HCT116 (cell line): ENCODE measurements at regions not wholly inside any gene's neighbourhood (a gene's known extent, or its start where the extent isn't known, plus 50 kb on each side); places are given as distances from the start of the nearest gene placed in this dataset.

ENCODE experiments used
- ATAC-seq: fragments of 200-7000 bp; cut with Tn5 transposase; 2 replicates; pipeline ENCODE4 v1.9.1; 2020; ENCODE audit warnings: mild to moderate bottlenecking, moderate library complexity
- BruUV-seq: library from RNA; stranded (reverse); fragments of 400-500 nt; replicated peaks from 2 replicates; lab custom pipeline; 2021; lab: Mats Ljungman, UMichigan
- CTCF ChIA-PET: fragments of 300-600 bp; sonication (Branson Sonifier 250); formaldehyde crosslinking; loops from one replicate; lab custom pipeline; 2021; ENCODE audit warnings: antibody characterized with exemption; lab: Charles Lee
- POLR2A ChIA-PET: fragments of 300-600, 350-600 bp; sonication (Branson Sonifier 250); formaldehyde crosslinking; loops from one replicate; lab custom pipeline; 2021; ENCODE audit warnings: antibody characterized with exemption; lab: Charles Lee
- RAD21 ChIA-PET, 2 experiments: fragments of 300-600 bp; sonication (Branson Sonifier 250); formaldehyde crosslinking; loops; one replicate each; lab custom pipeline; 2023; ENCODE audit warnings: low total read pairs in 2 of 2; ENCODE audit not compliant: uncharacterized antibody in 2 of 2, unreplicated experiment in 2 of 2, low non-redundant PET in 1 of 2; lab: Charles Lee
- DNase-seq: peaks from one replicate; pipeline ENCODE4 v3.0.0-alpha.2; 2010; ENCODE audit warnings: low read depth, low spot score
- H2AFZ ChIP-seq: fragments of 200-600 bp; shearing (Covaris generic), sonication (generic); 2 replicates; pipeline ENCODE4 v1.6.1; 2017; ENCODE audit warnings: low read depth, mixed run types, mixed read lengths, antibody characterized with exemption, low read length; ENCODE audit not compliant: poor library complexity, severe bottlenecking
- H3K27ac ChIP-seq: 2 replicates; pipeline ENCODE4 v1.5.1; 2012; ENCODE audit warnings: low read depth, low read length
- H3K27me3 ChIP-seq: fragments of 200-600 bp; sonication (generic); 2 replicates; pipeline ENCODE4 v1.6.1; 2016; ENCODE audit warnings: mixed run types, low read length, mixed read lengths; ENCODE audit not compliant: insufficient read depth
- H3K36me3 ChIP-seq, 2 experiments: fragments of 200-500 bp in 1 of 2; fragments of 200-600 bp in 1 of 2; sonication (Bioruptor generic) in 1 of 2; sonication (generic) in 1 of 2; 2 replicates each; pipeline versions ENCODE4 v1.5.1 to v1.6.1; 2014 to 2016; ENCODE audit warnings: low read length in 2 of 2, inconsistent platforms in 1 of 2, mixed read lengths in 1 of 2, mixed run types in 1 of 2; ENCODE audit not compliant: insufficient read depth in 2 of 2, control insufficient read depth in 1 of 2
- H3K4me1 ChIP-seq, 2 experiments: fragments of 200-600 bp in 1 of 2; sonication (generic) in 1 of 2; 2 replicates each; pipeline versions ENCODE4 v1.5.1 to v1.6.1; 2012 to 2017; ENCODE audit warnings: low read length in 2 of 2, inconsistent platforms in 1 of 2, mild to moderate bottlenecking in 1 of 2, mixed read lengths in 1 of 2, mixed run types in 1 of 2, moderate library complexity in 1 of 2; ENCODE audit not compliant: insufficient read depth in 2 of 2, control insufficient read depth in 1 of 2
- H3K4me2 ChIP-seq: fragments of 200-600 bp; sonication (generic); 2 replicates; pipeline ENCODE4 v1.6.1; 2017; ENCODE audit warnings: mixed run types, low read length, mixed read lengths
- H3K4me3 ChIP-seq, 2 experiments: fragments of 200-600 bp in 1 of 2; sonication (generic) in 1 of 2; replicated peaks in 1 of 2; 2 replicates each; pipeline ENCODE4 v1.5.1; 2011 to 2016; ENCODE audit warnings: low read length in 2 of 2, control low read depth in 1 of 2, low read depth in 1 of 2, mild to moderate bottlenecking in 1 of 2, mixed read lengths in 1 of 2, mixed run types in 1 of 2
- H3K79me2 ChIP-seq: fragments of 200-600 bp; sonication (generic); 2 replicates; pipeline ENCODE4 v1.6.1; 2017; ENCODE audit warnings: mild to moderate bottlenecking, mixed run types, low read length, moderate library complexity, mixed read lengths; ENCODE audit not compliant: insufficient read depth
- H3K9ac ChIP-seq: fragments of 200-600 bp; sonication (generic); 2 replicates; pipeline ENCODE4 v1.6.1; 2016; ENCODE audit warnings: low read length, mixed read lengths
- H3K9me2 ChIP-seq: fragments of 200-600 bp; sonication (generic), shearing (Covaris generic); 2 replicates; pipeline ENCODE4 v1.6.1; 2017; ENCODE audit warnings: mixed run types, mild to moderate bottlenecking, moderate library complexity; ENCODE audit not compliant: insufficient read depth
- H3K9me3 ChIP-seq, 2 experiments: fragments of 200-500 bp in 1 of 2; fragments of 200-600 bp in 1 of 2; sonication (Bioruptor generic) in 1 of 2; sonication (generic) in 1 of 2; 2 replicates each; pipeline ENCODE4 v1.6.1; 2014 to 2017; ENCODE audit warnings: low read length in 2 of 2, mixed read lengths in 2 of 2, inconsistent platforms in 1 of 2, low read depth in 1 of 2, mild to moderate bottlenecking in 1 of 2, mixed run types in 1 of 2, moderate library complexity in 1 of 2; ENCODE audit not compliant: control insufficient read depth in 1 of 2, insufficient read depth in 1 of 2
- H4K20me1 ChIP-seq: fragments of 200-600 bp; sonication (generic), shearing (Covaris generic); 2 replicates; pipeline ENCODE4 v1.6.1; 2017; ENCODE audit warnings: mixed run types, mild to moderate bottlenecking, moderate library complexity; ENCODE audit not compliant: insufficient read depth
- ATF3 ChIP-seq: IDR thresholded peaks from 2 replicates; pipeline ENCODE4 v1.6.1; 2012
- EGR1 ChIP-seq: IDR thresholded peaks from 2 replicates; pipeline ENCODE4 v1.6.1; 2012; ENCODE audit warnings: low read depth
- ELF1 ChIP-seq: IDR thresholded peaks from 2 replicates; pipeline ENCODE4 v1.6.1; 2012; ENCODE audit warnings: low read depth, borderline replicate concordance
- EZH2 ChIP-seq: fragments of 200-600 bp; sonication (generic); IDR thresholded peaks from 2 replicates; pipeline ENCODE4 v1.6.1; 2017; ENCODE audit warnings: antibody characterized with exemption, mixed run types
- EZH2phosphoT487 ChIP-seq: fragments of 200-600 bp; IDR thresholded peaks from 2 replicates; pipeline ENCODE4 v1.6.1; 2018; ENCODE audit warnings: antibody characterized with exemption, borderline replicate concordance
- FOSL1 ChIP-seq: IDR thresholded peaks from 2 replicates; pipeline ENCODE4 v1.6.1; 2012; ENCODE audit warnings: low read depth
- POLR2A ChIP-seq: IDR thresholded peaks from 2 replicates; pipeline ENCODE4 v1.7.0; 2011; ENCODE audit warnings: borderline replicate concordance; ENCODE audit not compliant: insufficient read depth, insufficient read length; ENCODE audit errors: extremely low read depth
- RAD21 ChIP-seq: IDR thresholded peaks from 2 replicates; pipeline ENCODE4 v1.6.1; 2012; ENCODE audit warnings: low read depth, mild to moderate bottlenecking
- REST ChIP-seq: IDR thresholded peaks from 2 replicates; pipeline ENCODE4 v1.6.1; 2012; ENCODE audit warnings: low read depth
- SIN3A ChIP-seq: IDR thresholded peaks from 2 replicates; pipeline ENCODE4 v1.6.1; 2012; ENCODE audit warnings: low read depth
- SP1 ChIP-seq: IDR thresholded peaks from 2 replicates; pipeline ENCODE4 v1.6.1; 2012; ENCODE audit warnings: low read depth
- TCF7L2 ChIP-seq: IDR thresholded peaks from 2 replicates; pipeline ENCODE4 v1.7.0; 2011; ENCODE audit warnings: borderline replicate concordance, inconsistent platforms; ENCODE audit not compliant: insufficient read depth, insufficient read length; ENCODE audit errors: extremely low read depth
- ZBTB33 ChIP-seq: IDR thresholded peaks from 2 replicates; pipeline ENCODE4 v1.6.1; 2011; ENCODE audit warnings: mild to moderate bottlenecking, low read length, moderate library complexity; ENCODE audit not compliant: insufficient replicate concordance; ENCODE audit errors: extremely low read depth
- ZFX ChIP-seq: fragments of 450-650 bp; IDR thresholded peaks from 2 replicates; pipeline ENCODE4 v1.6.1; 2017
- ZNF274 ChIP-seq: fragments of 200-500 bp; sonication (Bioruptor generic); IDR thresholded peaks from 2 replicates; pipeline ENCODE4 v1.6.1; 2014; ENCODE audit warnings: mild to moderate bottlenecking, low read depth, low read length, inconsistent platforms
- intact Hi-C: fragments of 100-400 bp; cut with micrococcal nuclease; formaldehyde crosslinking; loops from 2 replicates; pipeline ENCODE4 v1.10.0; 2022

- no peak for TF ChIP-seq REST
- no peak for TF ChIP-seq SP1
- no peak for TF ChIP-seq EZH2
Measured at GRCh38 chr2:155266109-155266508, 567.6 kb downstream of the KCNJ3 start (continued).

GRCh38 chr2:155256803-155257202 lies 558.3 kb downstream of the KCNJ3 start:
- H3K4me1 ChIP-seq = no peaks in the 10 kb centered on the region
- H3K4me3 ChIP-seq = no peak overlapping the region
- H3K9me3 ChIP-seq = no peaks in the 10 kb centered on the region
- H3K27ac ChIP-seq = no peak overlapping the region
- no peak overlapping the region for H3K4me2 ChIP-seq
- intact Hi-C loops = loop anchor here (10.0 kb wide), 1 partner anchor 632 kb away; no protein-coding TSS in a partner anchor
- ChIA-PET RAD21 (no interaction called here), CTCF (no interaction called here), POLR2A (no interaction called here)
- no peak overlapping the region for H2AFZ ChIP-seq
- H3K79me2 ChIP-seq = no peaks in the 10 kb centered on the region
- no peak for DNase-seq
- 0 out of 2 replicates have a peak, but pooled peaks cover 3% of the 10 kb centered on the region for H3K9me2 ChIP-seq
- H4K20me1 ChIP-seq = no peaks in the 10 kb centered on the region
- H3K27me3 ChIP-seq = no peaks in the 10 kb centered on the region
- no TSS peak for BruUV-seq
- TF ChIP-seq EZH2phosphoT487 (no peak), RAD21 (no peak), POLR2A (no peak), FOSL1 (no peak), TCF7L2 (no peak), SP1 (no peak), SIN3A (no peak), ATF3 (no peak), ELF1 (no peak), ZNF274 (no peak), ZBTB33 (no peak), EGR1 (no peak), ZFX (no peak)
- TF ChIP-seq, all 23 proteins: peak for 0
- Histone ChIP-seq H3K36me3 (no peaks in the 10 kb centered on the region), H3K9ac (no peak overlapping the region)
- peak; percentile 63 for ATAC-seq
